ENCODE measurements at regions not wholly inside any gene's neighbourhood (a gene's known extent, or its start where the extent isn't known, plus 50 kb on each side); places are given as distances from the start of the nearest gene placed in this dataset.

DNA sequence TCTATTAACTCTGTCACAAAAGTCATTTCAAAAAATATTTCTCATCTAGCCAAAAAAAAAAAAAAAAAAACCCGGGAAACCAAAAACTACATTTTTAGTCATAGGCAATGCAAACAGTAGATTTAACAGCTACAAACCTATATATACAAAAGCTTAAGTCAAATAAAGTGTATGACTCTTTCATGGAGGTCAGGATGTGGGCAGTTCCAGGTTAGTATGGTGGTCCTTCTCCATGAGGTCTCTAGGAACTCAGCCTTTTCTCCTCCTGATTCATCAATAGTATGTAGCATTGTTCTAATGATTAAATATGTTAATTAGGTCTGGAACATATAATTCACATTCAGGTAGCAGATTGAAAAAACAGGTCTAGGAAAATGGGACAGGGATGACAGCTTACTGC lies 586.5 kb downstream of the SLC16A7 start:
- TF ChIP-seq, protein P1, sequence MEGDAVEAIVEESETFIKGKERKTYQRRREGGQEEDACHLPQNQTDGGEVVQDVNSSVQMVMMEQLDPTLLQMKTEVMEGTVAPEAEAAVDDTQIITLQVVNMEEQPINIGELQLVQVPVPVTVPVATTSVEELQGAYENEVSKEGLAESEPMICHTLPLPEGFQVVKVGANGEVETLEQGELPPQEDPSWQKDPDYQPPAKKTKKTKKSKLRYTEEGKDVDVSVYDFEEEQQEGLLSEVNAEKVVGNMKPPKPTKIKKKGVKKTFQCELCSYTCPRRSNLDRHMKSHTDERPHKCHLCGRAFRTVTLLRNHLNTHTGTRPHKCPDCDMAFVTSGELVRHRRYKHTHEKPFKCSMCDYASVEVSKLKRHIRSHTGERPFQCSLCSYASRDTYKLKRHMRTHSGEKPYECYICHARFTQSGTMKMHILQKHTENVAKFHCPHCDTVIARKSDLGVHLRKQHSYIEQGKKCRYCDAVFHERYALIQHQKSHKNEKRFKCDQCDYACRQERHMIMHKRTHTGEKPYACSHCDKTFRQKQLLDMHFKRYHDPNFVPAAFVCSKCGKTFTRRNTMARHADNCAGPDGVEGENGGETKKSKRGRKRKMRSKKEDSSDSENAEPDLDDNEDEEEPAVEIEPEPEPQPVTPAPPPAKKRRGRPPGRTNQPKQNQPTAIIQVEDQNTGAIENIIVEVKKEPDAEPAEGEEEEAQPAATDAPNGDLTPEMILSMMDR (IDR thresholded peaks at IDR 0.05), result no peak
- no peak for TF ChIP-seq POLR2A (IDR thresholded peaks at IDR 0.05)
